ENCODE measurements at regions not wholly inside any gene's neighbourhood (a gene's known extent, or its start where the extent isn't known, plus 50 kb on each side); places are given as distances from the start of the nearest gene placed in this dataset.

DNA sequence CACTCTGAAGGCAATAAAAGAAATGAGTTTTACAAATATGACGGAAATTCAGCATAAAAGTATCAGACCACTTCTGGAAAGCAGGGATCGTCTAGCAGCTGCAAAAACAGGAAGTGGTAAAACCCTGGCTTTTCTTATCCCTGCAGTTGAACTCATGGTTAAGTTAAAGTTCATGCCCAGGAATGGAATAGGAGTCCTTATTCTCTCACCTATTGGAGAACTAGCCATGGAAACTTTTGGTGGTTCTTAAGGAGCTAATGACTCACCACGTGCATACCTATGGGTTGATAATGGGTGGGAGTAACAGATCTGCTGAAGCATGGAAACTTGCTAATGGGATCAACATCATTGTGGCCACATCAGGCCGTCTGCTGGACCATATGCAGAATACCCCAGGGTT, 93.5 kb upstream of the RGMB start:
- TF ChIP-seq, protein P1, sequence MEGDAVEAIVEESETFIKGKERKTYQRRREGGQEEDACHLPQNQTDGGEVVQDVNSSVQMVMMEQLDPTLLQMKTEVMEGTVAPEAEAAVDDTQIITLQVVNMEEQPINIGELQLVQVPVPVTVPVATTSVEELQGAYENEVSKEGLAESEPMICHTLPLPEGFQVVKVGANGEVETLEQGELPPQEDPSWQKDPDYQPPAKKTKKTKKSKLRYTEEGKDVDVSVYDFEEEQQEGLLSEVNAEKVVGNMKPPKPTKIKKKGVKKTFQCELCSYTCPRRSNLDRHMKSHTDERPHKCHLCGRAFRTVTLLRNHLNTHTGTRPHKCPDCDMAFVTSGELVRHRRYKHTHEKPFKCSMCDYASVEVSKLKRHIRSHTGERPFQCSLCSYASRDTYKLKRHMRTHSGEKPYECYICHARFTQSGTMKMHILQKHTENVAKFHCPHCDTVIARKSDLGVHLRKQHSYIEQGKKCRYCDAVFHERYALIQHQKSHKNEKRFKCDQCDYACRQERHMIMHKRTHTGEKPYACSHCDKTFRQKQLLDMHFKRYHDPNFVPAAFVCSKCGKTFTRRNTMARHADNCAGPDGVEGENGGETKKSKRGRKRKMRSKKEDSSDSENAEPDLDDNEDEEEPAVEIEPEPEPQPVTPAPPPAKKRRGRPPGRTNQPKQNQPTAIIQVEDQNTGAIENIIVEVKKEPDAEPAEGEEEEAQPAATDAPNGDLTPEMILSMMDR (IDR thresholded peaks at IDR 0.05; ENCODE audit: low read depth, low read length) = no peak
- no peak for DNase-seq (ENCODE audit: extremely low read depth, low read depth)

DNA sequence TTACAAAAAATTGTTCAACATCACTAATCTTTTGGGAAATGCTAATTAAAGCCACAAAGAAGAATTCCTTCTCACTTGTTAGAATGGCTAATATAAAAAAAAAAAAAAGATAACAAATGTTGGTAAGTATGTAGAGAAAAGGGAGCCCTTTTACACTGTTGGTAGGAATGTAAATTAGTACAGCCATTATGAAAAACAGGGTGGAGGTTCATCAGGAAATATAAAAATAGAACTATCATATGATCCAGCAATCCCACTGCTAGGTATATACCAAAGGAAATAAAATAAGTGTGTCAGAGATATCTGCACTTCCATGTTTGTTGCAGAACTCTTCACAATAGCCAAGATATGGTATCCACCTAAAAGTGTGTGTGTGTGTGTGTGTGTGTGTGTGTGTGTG, 83.5 kb upstream of the RGMB start:
- TF ChIP-seq, protein P1 (IDR thresholded peaks at IDR 0.05; ENCODE audit: low read depth, low read length) = no peak
- DNase-seq (ENCODE audit: extremely low read depth, low read depth) = no peak

DNA sequence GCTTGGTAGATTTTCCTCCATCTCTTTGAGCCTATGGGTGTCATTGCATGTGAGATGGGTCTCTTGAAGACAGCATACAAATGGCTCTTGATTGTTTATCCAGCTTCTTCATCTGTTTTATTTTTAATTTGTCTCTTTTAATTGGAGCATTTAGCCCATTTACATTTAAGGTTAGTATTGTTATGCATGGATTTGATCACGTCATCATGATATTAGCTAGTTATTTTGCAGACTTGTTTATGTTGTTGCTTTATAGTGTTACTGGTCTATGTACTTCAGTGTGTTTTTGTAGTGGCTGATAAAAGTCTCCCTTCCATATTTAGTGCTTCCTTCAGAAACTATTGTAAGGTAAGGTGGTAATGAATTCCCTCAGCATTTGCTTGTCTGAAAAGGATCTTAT, 78.6 kb upstream of the RGMB start:
- DNase-seq (ENCODE audit: extremely low read depth, low read depth) = no peak
- TF ChIP-seq, protein P1 (IDR thresholded peaks at IDR 0.05; ENCODE audit: low read depth, low read length) = no peak

DNA sequence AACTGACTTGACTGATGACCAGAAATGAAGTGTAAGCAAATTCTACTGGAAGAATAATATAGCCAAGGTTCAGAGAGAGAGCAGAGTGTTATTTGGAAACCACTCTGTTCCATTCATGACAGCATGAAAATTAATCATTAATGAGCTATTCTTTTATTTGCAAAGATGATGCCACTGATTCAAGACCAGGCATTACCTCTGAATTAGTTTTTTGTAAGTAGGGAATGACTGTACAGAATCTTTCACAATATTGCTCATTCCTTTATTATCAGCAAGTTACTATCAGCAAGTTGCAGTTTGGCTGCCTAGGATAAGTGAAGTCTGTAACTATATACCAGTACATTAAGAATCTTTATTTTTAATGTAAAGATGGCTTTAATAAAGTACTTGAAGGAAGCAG, 75.1 kb upstream of the RGMB start:
- TF ChIP-seq, protein P1 (IDR thresholded peaks at IDR 0.05; ENCODE audit: low read depth, low read length) = no peak
- no peak for DNase-seq (ENCODE audit: extremely low read depth, low read depth)

DNA sequence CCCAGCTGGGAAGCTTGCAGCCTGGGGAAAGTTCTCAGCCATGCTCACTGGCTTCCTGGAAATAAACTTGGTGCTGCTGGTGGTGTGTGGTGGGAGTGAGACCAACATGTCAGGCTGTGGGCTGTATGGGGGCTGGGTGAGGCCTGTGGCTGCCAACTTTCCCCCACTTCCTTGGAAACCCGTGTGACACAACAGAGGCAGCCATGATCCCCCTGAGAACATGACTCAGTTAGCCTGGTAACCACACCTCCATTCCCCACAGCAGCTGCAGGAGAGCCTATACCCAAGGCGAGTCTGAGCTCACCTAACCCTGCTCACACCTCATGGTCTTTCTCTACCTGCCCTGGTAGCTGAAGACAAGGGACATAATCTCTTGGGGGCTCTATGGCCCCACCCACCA, 72.7 kb upstream of the RGMB start:
- DNase-seq (ENCODE audit: extremely low read depth, low read depth) = no peak
- TF ChIP-seq, protein P1 (IDR thresholded peaks at IDR 0.05; ENCODE audit: low read depth, low read length) = no peak

DNA sequence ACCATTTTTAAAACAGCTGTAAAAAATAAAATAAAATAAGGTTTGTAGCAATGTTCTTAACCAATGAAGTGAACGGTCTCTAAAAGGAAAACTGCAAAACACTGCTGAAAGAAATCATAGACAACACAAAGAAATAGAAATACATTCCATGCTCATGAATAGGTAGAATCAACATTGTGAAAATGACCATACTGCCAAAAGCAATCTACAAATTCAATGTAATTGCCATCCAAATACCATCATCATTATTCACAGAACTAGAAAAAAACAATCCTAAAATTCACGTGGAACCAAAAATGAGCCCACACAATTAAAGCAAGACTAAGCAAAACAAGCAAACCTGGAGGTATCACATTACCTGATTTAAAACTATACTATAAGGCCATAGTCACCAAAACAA, 67.6 kb upstream of the RGMB start:
- TF ChIP-seq, protein P1 (IDR thresholded peaks at IDR 0.05; ENCODE audit: low read depth, low read length) = no peak
- no peak for DNase-seq (ENCODE audit: extremely low read depth, low read depth)

DNA sequence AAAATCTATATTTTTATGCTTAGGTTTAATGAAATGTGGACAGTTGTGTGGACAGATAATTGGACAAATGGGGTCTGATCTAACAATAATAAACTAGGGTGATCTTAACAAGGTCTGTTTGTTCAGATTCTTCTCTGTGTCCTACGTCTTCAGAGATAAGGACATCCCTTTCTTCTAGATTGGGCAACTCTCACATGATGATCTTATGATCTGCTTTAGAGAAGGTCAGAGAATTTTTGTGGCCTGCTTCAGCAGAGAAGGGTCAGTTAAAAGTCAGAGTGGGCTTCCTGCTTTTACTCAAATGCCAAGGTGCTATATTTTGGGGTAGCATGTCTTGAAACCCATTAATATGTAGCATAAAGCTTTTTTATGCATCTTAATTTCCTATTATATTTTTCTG, 63.8 kb upstream of the RGMB start:
- TF ChIP-seq, protein P1 (IDR thresholded peaks at IDR 0.05; ENCODE audit: low read depth, low read length) = no peak
- no peak for DNase-seq (ENCODE audit: extremely low read depth, low read depth)

All from AG09319 (cell line).